GM12878 (cell line): ENCODE measurements at regions not wholly inside any gene's neighbourhood (a gene's known extent, or its start where the extent isn't known, plus 50 kb on each side); places are given as distances from the start of the nearest gene placed in this dataset.

ENCODE experiments used
- ATAC-seq: fragments of 200-7000 bp; cut with Tn5 transposase; 3 replicates; pipeline ENCODE4 v1.9.1; 2020; ENCODE audit warnings: mild to moderate bottlenecking, moderate library complexity
- BruUV-seq: library from RNA; stranded (reverse); fragments of 400-500 nt; replicated peaks from 2 replicates; lab custom pipeline; 2021; lab: Mats Ljungman, UMichigan
- CTCF ChIA-PET: fragments of 300-600 bp; sonication (Branson Sonifier 250); formaldehyde crosslinking; extraction: SDS; loops from one replicate; lab custom pipeline; 2021; ENCODE audit warnings: inconsistent platforms; lab: Yijun Ruan, JAX
- POLR2A ChIA-PET: fragments of 350-600 bp; formaldehyde crosslinking; extraction: SDS; loops from one replicate; lab custom pipeline; 2021; ENCODE audit warnings: inconsistent platforms; lab: Charles Lee
- RAD21 ChIA-PET: fragments of 300-600 bp; sonication (Branson Sonifier 250); formaldehyde crosslinking; loops from one replicate; lab custom pipeline; 2023; ENCODE audit warnings: antibody characterized with exemption; ENCODE audit not compliant: unreplicated experiment; lab: Charles Lee
- SMC1A ChIA-PET: fragments of 300-600 bp; sonication (Branson Sonifier 250); formaldehyde crosslinking; loops from one replicate; lab custom pipeline; 2023; ENCODE audit not compliant: unreplicated experiment, uncharacterized antibody; lab: Charles Lee
- DNase-seq: peaks from one replicate; pipeline ENCODE4 v3.0.0-alpha.2; 2011; ENCODE audit warnings: low read depth, low spot score
- FAIRE-seq: peaks from 3 replicates; lab custom pipeline; 2011; peaks lifted over from hg19 to GRCh38; lab: Jason Lieb, UNC
- H2AFZ ChIP-seq: 2 replicates; pipeline ENCODE4 v1.6.0; 2011; ENCODE audit warnings: low read depth, low read length, control low read depth; ENCODE audit not compliant: control insufficient read depth
- H3K27ac ChIP-seq: 2 replicates; pipeline ENCODE4 v1.5.1; 2011; ENCODE audit warnings: control low read depth; ENCODE audit not compliant: control insufficient read depth, insufficient read depth
- H3K27me3 ChIP-seq, 2 experiments: replicated peaks in 1 of 2; 2 replicates each; pipeline versions ENCODE4 v1.6.0 to v1.6.1; 2011; ENCODE audit warnings: low read length in 1 of 2; ENCODE audit not compliant: control insufficient read depth in 2 of 2, insufficient read depth in 2 of 2
- H3K36me3 ChIP-seq, 2 experiments: 2 replicates each; pipeline ENCODE4 v1.5.1; 2011; ENCODE audit warnings: low read length in 1 of 2; ENCODE audit not compliant: control insufficient read depth in 2 of 2, insufficient read depth in 2 of 2
- H3K4me1 ChIP-seq: 2 replicates; pipeline ENCODE4 v1.6.1; 2011; ENCODE audit warnings: mild to moderate bottlenecking, low read length, moderate library complexity, mixed read lengths; ENCODE audit not compliant: control insufficient read depth, insufficient read depth
- H3K4me2 ChIP-seq: 2 replicates; pipeline ENCODE4 v1.6.0; 2011; ENCODE audit warnings: control low read depth; ENCODE audit not compliant: control insufficient read depth, insufficient read depth
- H3K4me3 ChIP-seq: fragments of 200-600 bp; sonication (generic); 2 replicates; pipeline ENCODE4 v1.5.1; 2016
- H3K79me2 ChIP-seq: 2 replicates; pipeline ENCODE4 v1.6.0; 2011; ENCODE audit warnings: low read length; ENCODE audit not compliant: control insufficient read depth, insufficient read depth
- H3K9ac ChIP-seq: 2 replicates; pipeline ENCODE4 v1.8.0; 2011; ENCODE audit warnings: low read length, control low read depth, mixed read lengths; ENCODE audit not compliant: control insufficient read depth, insufficient read depth
- H3K9me3 ChIP-seq: replicated peaks from 3 replicates; pipeline ENCODE4 v1.5.1; 2011; ENCODE audit warnings: mild to moderate bottlenecking, low read length; ENCODE audit not compliant: control insufficient read depth, insufficient read depth
- H4K20me1 ChIP-seq: 2 replicates; pipeline ENCODE4 v1.6.0; 2011; ENCODE audit not compliant: control insufficient read depth, insufficient read depth
- BHLHE40 ChIP-seq, 2 experiments: fragments of 450-650 bp in 1 of 2; IDR thresholded peaks; 2 replicates each; pipeline ENCODE4 v1.6.1; 2011 to 2017; ENCODE audit warnings: low read depth in 2 of 2, borderline replicate concordance in 1 of 2, improper control_type of control experiment in 1 of 2, low read length in 1 of 2, mild to moderate bottlenecking in 1 of 2
- CBX5 ChIP-seq: sonication (generic); IDR thresholded peaks from 2 replicates; pipeline ENCODE4 v1.6.1; 2016; ENCODE audit warnings: low read depth, moderate library complexity, mild to moderate bottlenecking, inconsistent platforms
- CHD1 ChIP-seq: IDR thresholded peaks from 2 replicates; pipeline ENCODE4 v1.6.1; 2012; ENCODE audit warnings: low read depth, low read length, improper control_type of control experiment
- ETV6 ChIP-seq, 2 experiments: fragments of 450-650 bp in 1 of 2; IDR thresholded peaks in 1 of 2; conservative IDR thresholded peaks in 1 of 2; 2 replicates each; pipeline ENCODE4 v1.6.1; 2014; ENCODE audit warnings: antibody characterized with exemption in 1 of 2, borderline replicate concordance in 1 of 2, low read depth in 1 of 2, mild to moderate bottlenecking in 1 of 2, moderate library complexity in 1 of 2
- FOXM1 ChIP-seq: IDR thresholded peaks from 2 replicates; pipeline ENCODE4 v1.6.1; 2012; ENCODE audit warnings: low read depth, mild to moderate bottlenecking, inconsistent platforms, low read length, moderate library complexity
- IRF3 ChIP-seq: fragments of 450-650 bp; IDR thresholded peaks from 2 replicates; pipeline ENCODE4 v1.6.1; 2014; ENCODE audit warnings: mild to moderate bottlenecking
- IRF5 ChIP-seq: fragments of 450-650 bp; IDR thresholded peaks from 2 replicates; pipeline ENCODE4 v1.6.1; 2017; ENCODE audit warnings: borderline replicate concordance
- KDM1A ChIP-seq: fragments of 200-600 bp; sonication (generic); IDR thresholded peaks from 2 replicates; pipeline ENCODE4 v1.6.1; 2016; ENCODE audit warnings: borderline replicate concordance
- MYC ChIP-seq: IDR thresholded peaks from 2 replicates; pipeline ENCODE4 v1.6.1; 2011; ENCODE audit warnings: mild to moderate bottlenecking, low read length, moderate library complexity, inconsistent platforms; ENCODE audit not compliant: insufficient read depth, insufficient replicate concordance, insufficient read length, severe bottlenecking
- NFYA ChIP-seq: IDR thresholded peaks from 2 replicates; pipeline ENCODE4 v1.6.1; 2011; ENCODE audit warnings: low read depth, mild to moderate bottlenecking, low read length, improper control_type of control experiment, borderline replicate concordance
- PKNOX1 ChIP-seq: fragments of 450-650 bp; IDR thresholded peaks from 2 replicates; pipeline ENCODE4 v1.6.1; 2016; ENCODE audit warnings: mild to moderate bottlenecking
- POLR2AphosphoS2 ChIP-seq: IDR thresholded peaks from 2 replicates; pipeline ENCODE4 v1.6.1; 2011; ENCODE audit warnings: low read depth, mild to moderate bottlenecking, low read length, improper control_type of control experiment, moderate library complexity
- RBBP5 ChIP-seq: fragments of 200-600 bp; sonication (generic); conservative IDR thresholded peaks from 2 replicates; pipeline ENCODE4 v1.6.1; 2016
- SIX5 ChIP-seq: IDR thresholded peaks from 2 replicates; pipeline ENCODE4 v1.6.1; 2011; ENCODE audit warnings: mild to moderate bottlenecking, low read depth, low read length, moderate library complexity; ENCODE audit not compliant: severe bottlenecking
- SMAD5 ChIP-seq: IDR thresholded peaks from 2 replicates; pipeline ENCODE4 v1.6.1; 2016; ENCODE audit warnings: antibody characterized with exemption, low read depth
- SP1 ChIP-seq: IDR thresholded peaks from one replicate; pipeline ENCODE4 v1.6.1; 2011; ENCODE audit warnings: low read depth, low read length
- STAT3 ChIP-seq: IDR thresholded peaks from 2 replicates; pipeline ENCODE4 v1.6.1; 2011; ENCODE audit warnings: low read depth, low read length, improper control_type of control experiment
- YY1 ChIP-seq: IDR thresholded peaks from 2 replicates; pipeline ENCODE4 v1.6.1; 2011; ENCODE audit warnings: low read depth, mild to moderate bottlenecking, low read length
- ZBED1 ChIP-seq: IDR thresholded peaks from 2 replicates; pipeline ENCODE4 v1.6.1; 2016; ENCODE audit warnings: borderline replicate concordance
- ZNF217 ChIP-seq: fragments of 450-650 bp; IDR thresholded peaks from 2 replicates; pipeline ENCODE4 v1.6.1; 2017; ENCODE audit warnings: antibody characterized with exemption, mild to moderate bottlenecking
- WGBS: methylation state at CpG from one replicate; pipeline ENCODE4 v1.1.6; 2016; ENCODE audit warnings: low lambda C conversion rate; ENCODE audit not compliant: insufficient replicate concordance, insufficient coverage; ENCODE audit errors: missing lambda C conversion rate; 5-methylcytosine and 5-hydroxymethylcytosine counted together
- in situ Hi-C: fragments of 300-500 bp; cut with MboI; formaldehyde crosslinking; loops from 9 replicates; pipeline ENCODE4 v1.14.3; 2018; ENCODE audit warnings: mixed read lengths
- intact Hi-C: fragments of 100-400 bp; cut with micrococcal nuclease; formaldehyde crosslinking; loops from one replicate; pipeline ENCODE4 v1.14.2; 2022; ENCODE audit not compliant: unreplicated experiment

GRCh38 chr4:66014146-66014765 is 344.0 kb upstream of the EPHA5 start:
- Histone ChIP-seq H3K79me2 (no peaks in the 10 kb centered on the region), H3K9ac (no peak overlapping the region), H3K27ac (no peak overlapping the region), H3K27me3 (no peaks in the 10 kb centered on the region), H3K4me3 (no peak overlapping the region), H2AFZ (no peak overlapping the region), H4K20me1 (no peaks in the 10 kb centered on the region), H3K9me3 (no peaks in the 10 kb centered on the region), H3K36me3 (no peaks in the 10 kb centered on the region), H3K4me2 (no peak overlapping the region), H3K4me1 (no peaks in the 10 kb centered on the region)
- FAIRE-seq = no peak
- in situ Hi-C loops (no loop called here), intact Hi-C loops (no loop called here)
- 0% methylated on average over 3 of the region's 3 CpGs for WGBS
- DNase-seq = no peak
- ChIA-PET SMC1A (no interaction called here), CTCF (no interaction called here), RAD21 (no interaction called here), POLR2A (no interaction called here)
- TF ChIP-seq ZNF217 (no peak), SP1 (no peak), YY1 (no peak), SIX5 (no peak), MYC (no peak), ETV6 (conservative IDR thresholded peaks at IDR 0.05 in 1 of 2, IDR thresholded peaks at IDR 0.05 in 1 of 2; ENCODE audit: borderline replicate concordance in 1 of 2, low read depth in 1 of 2) (no peak), NFYA (no peak), KDM1A (no peak), RBBP5 (no peak), IRF5 (no peak), SMAD5 (no peak), BHLHE40 (IDR thresholded peaks at IDR 0.05; ENCODE audit: borderline replicate concordance in 1 of 2, low read depth in 2 of 2, low read length in 1 of 2) (no peak), IRF3 (no peak), POLR2AphosphoS2 (no peak), STAT3 (no peak), CHD1 (no peak), ZBED1 (no peak), FOXM1 (no peak), PKNOX1 (no peak), CBX5 (no peak)
- ATAC-seq = no peak
- BruUV-seq = no TSS peak
